Hepatocyte (in vitro differentiated cells): ENCODE measurements at regions not wholly inside any gene's neighbourhood (a gene's known extent, or its start where the extent isn't known, plus 50 kb on each side); places are given as distances from the start of the nearest gene placed in this dataset.
"Not testable (repeated sequence)": the region's sequence is repeated elsewhere in the genome, so short reads cannot be mapped to it uniquely, and the experiment has no call there.

Experiments used
- DNase-seq: peaks from one replicate; pipeline ENCODE4 v3.0.0-alpha.2; 2016; ENCODE audit warnings: low spot score
- H2AFZ ChIP-seq: fragments of 200-600 bp; sonication (generic); 2 replicates; pipeline ENCODE4 v1.6.0; 2016; ENCODE audit warnings: antibody characterized with exemption, mild to moderate bottlenecking
- H3K27ac ChIP-seq: fragments of 200-600 bp; sonication (generic); 2 replicates; pipeline ENCODE4 v1.5.1; 2016; ENCODE audit warnings: mild to moderate bottlenecking
- H3K27me3 ChIP-seq: fragments of 200-600 bp; sonication (generic); 2 replicates; pipeline ENCODE4 v1.6.1; 2016
- H3K36me3 ChIP-seq: fragments of 200-600 bp; sonication (generic); replicated peaks from 2 replicates; pipeline ENCODE4 v1.5.1; 2016; ENCODE audit warnings: low read depth; ENCODE audit not compliant: insufficient read depth
- H3K4me1 ChIP-seq: fragments of 200-600 bp; sonication (generic); 2 replicates; pipeline ENCODE4 v1.5.1; 2016; ENCODE audit warnings: mild to moderate bottlenecking, moderate library complexity; ENCODE audit not compliant: insufficient read depth
- H3K4me2 ChIP-seq: fragments of 200-600 bp; sonication (generic); 2 replicates; pipeline ENCODE4 v1.6.0; 2016
- H3K4me3 ChIP-seq: fragments of 200-600 bp; sonication (generic); 2 replicates; pipeline ENCODE4 v1.5.1; 2016; ENCODE audit warnings: mild to moderate bottlenecking
- H3K79me2 ChIP-seq: fragments of 200-600 bp; sonication (generic); 2 replicates; pipeline ENCODE4 v1.6.0; 2017; ENCODE audit warnings: mild to moderate bottlenecking
- H3K9me2 ChIP-seq: fragments of 200-600 bp; sonication (generic); replicated peaks from 2 replicates; pipeline ENCODE4 v1.6.0; 2017; ENCODE audit warnings: mild to moderate bottlenecking; ENCODE audit not compliant: insufficient read depth
- H3K9me3 ChIP-seq: fragments of 200-600 bp; sonication (generic); 2 replicates; pipeline ENCODE4 v1.5.1; 2016; ENCODE audit warnings: low read depth, mild to moderate bottlenecking
- H4K20me1 ChIP-seq: fragments of 200-600 bp; sonication (generic); 2 replicates; pipeline ENCODE4 v1.6.0; 2016; ENCODE audit warnings: mild to moderate bottlenecking; ENCODE audit not compliant: insufficient read depth, poor library complexity, severe bottlenecking
- CTCF ChIP-seq: fragments of 200-600 bp; sonication (generic); IDR thresholded peaks from 2 replicates; pipeline ENCODE4 v1.5.1; 2016; ENCODE audit warnings: antibody characterized with exemption, mild to moderate bottlenecking; ENCODE audit not compliant: poor library complexity
- EZH2 ChIP-seq: fragments of 200-600 bp; sonication (generic); IDR thresholded peaks from 2 replicates; pipeline ENCODE4 v1.6.1; 2016; ENCODE audit warnings: antibody characterized with exemption, mild to moderate bottlenecking, borderline replicate concordance
- EZH2phosphoT487 ChIP-seq: fragments of 200-600 bp; sonication (generic); IDR thresholded peaks from one replicate; pipeline ENCODE4 v1.6.1; 2018; ENCODE audit warnings: antibody characterized with exemption, mild to moderate bottlenecking, low read depth, moderate library complexity; ENCODE audit not compliant: unreplicated experiment, severe bottlenecking
- WGBS: methylation state at CpG from one replicate; pipeline ENCODE4 v1.1.6; 2016; ENCODE audit warnings: low lambda C conversion rate; ENCODE audit errors: missing lambda C conversion rate; 5-methylcytosine and 5-hydroxymethylcytosine counted together

- no peaks in the 10 kb centered on the region for H3K4me1 ChIP-seq
- TF ChIP-seq EZH2, result no peak
- no peak for TF ChIP-seq CTCF
- no peak for TF ChIP-seq EZH2phosphoT487
- H3K9me3 ChIP-seq, result no peaks in the 10 kb centered on the region
- H4K20me1 ChIP-seq, result no peaks in the 10 kb centered on the region
- no peak overlapping the region for H2AFZ ChIP-seq
- H3K27me3 ChIP-seq, result peaks cover 9% of the 10 kb centered on the region
- no peak for DNase-seq
- no peak overlapping the region for H3K4me3 ChIP-seq
- 71% methylated on average over 22 of the region's 22 CpGs for WGBS
- H3K36me3 ChIP-seq, result no peaks in the 10 kb centered on the region
- peak overlapping the region; percentile 37 for H3K27ac ChIP-seq
- H3K9me2 ChIP-seq, result no peaks in the 10 kb centered on the region
- no peaks in the 10 kb centered on the region for H3K79me2 ChIP-seq
- peak overlapping the region; percentile 3 for H3K4me2 ChIP-seq
Observed at GRCh38 chr17:79557276-79558090, 53.4 kb downstream of the RBFOX3 start.

- H2AFZ ChIP-seq, result no peak overlapping the region
- TF ChIP-seq EZH2 (no peak), CTCF (no peak), EZH2phosphoT487 (no peak)
- no peak overlapping the region for H3K27ac ChIP-seq
- no peaks in the 10 kb centered on the region for H3K4me1 ChIP-seq
- no peaks in the 10 kb centered on the region for H3K79me2 ChIP-seq
- H3K9me3 ChIP-seq, result no peaks in the 10 kb centered on the region
- H3K36me3 ChIP-seq, result no peaks in the 10 kb centered on the region
- no peaks in the 10 kb centered on the region for H4K20me1 ChIP-seq
- no peaks in the 10 kb centered on the region for H3K27me3 ChIP-seq
- H3K4me3 ChIP-seq, result no peak overlapping the region
- no peaks in the 10 kb centered on the region for H3K9me2 ChIP-seq
- DNase-seq, result no peak
- WGBS, result 83% methylated on average over 9 of the region's 9 CpGs
- H3K4me2 ChIP-seq, result no peak overlapping the region
Observed at GRCh38 chr17:79556271-79556670, 54.6 kb downstream of the RBFOX3 start.

- no peak for DNase-seq
Observed at GRCh38 chr17:79555543-79555942, 55.3 kb downstream of the RBFOX3 start.

GRCh38 chr17:79554346-79554745 is 56.5 kb downstream of the RBFOX3 start:
- not testable (repeated sequence) for H3K4me1 ChIP-seq, H3K27me3 ChIP-seq, H3K9me3 ChIP-seq, H4K20me1 ChIP-seq, H2AFZ ChIP-seq, H3K79me2 ChIP-seq, H3K4me3 ChIP-seq, H3K9me2 ChIP-seq, DNase-seq, H3K36me3 ChIP-seq, H3K27ac ChIP-seq, H3K4me2 ChIP-seq
- WGBS, result 84% methylated on average over 5 of the region's 5 CpGs

More at GRCh38 chr17:79555543-79555942, 55.3 kb downstream of the RBFOX3 start:
- Histone ChIP-seq H4K20me1 (no peaks in the 10 kb centered on the region), H3K36me3 (no peaks in the 10 kb centered on the region), H3K27me3 (no peaks in the 10 kb centered on the region), H3K4me3 (no peak overlapping the region), H3K4me2 (no peak overlapping the region), H3K27ac (no peak overlapping the region), H3K9me2 (no peaks in the 10 kb centered on the region), H2AFZ (no peak overlapping the region), H3K9me3 (no peaks in the 10 kb centered on the region), H3K4me1 (no peaks in the 10 kb centered on the region), H3K79me2 (no peaks in the 10 kb centered on the region)
- TF ChIP-seq CTCF (no peak), EZH2 (no peak), EZH2phosphoT487 (no peak)
- WGBS, result 82% methylated on average over 5 of the region's 5 CpGs
